HCT116 (cell line): ENCODE measurements at regions not wholly inside any gene's neighbourhood (a gene's known extent, or its start where the extent isn't known, plus 50 kb on each side); places are given as distances from the start of the nearest gene placed in this dataset.
"Not testable (repeated sequence)": the region's sequence is repeated elsewhere in the genome, so short reads cannot be mapped to it uniquely, and the experiment has no call there.

Experiments
- ATAC-seq: fragments of 200-7000 bp; cut with Tn5 transposase; 2 replicates; pipeline ENCODE4 v1.9.1; 2020; ENCODE audit warnings: mild to moderate bottlenecking, moderate library complexity
- BruUV-seq: library from RNA; stranded (reverse); fragments of 400-500 nt; replicated peaks from 2 replicates; lab custom pipeline; 2021; lab: Mats Ljungman, UMichigan
- CTCF ChIA-PET: fragments of 300-600 bp; sonication (Branson Sonifier 250); formaldehyde crosslinking; loops from one replicate; lab custom pipeline; 2021; ENCODE audit warnings: antibody characterized with exemption; lab: Charles Lee
- POLR2A ChIA-PET: fragments of 300-600, 350-600 bp; sonication (Branson Sonifier 250); formaldehyde crosslinking; loops from one replicate; lab custom pipeline; 2021; ENCODE audit warnings: antibody characterized with exemption; lab: Charles Lee
- RAD21 ChIA-PET, 2 experiments: fragments of 300-600 bp; sonication (Branson Sonifier 250); formaldehyde crosslinking; loops; one replicate each; lab custom pipeline; 2023; ENCODE audit warnings: low total read pairs in 2 of 2; ENCODE audit not compliant: uncharacterized antibody in 2 of 2, unreplicated experiment in 2 of 2, low non-redundant PET in 1 of 2; lab: Charles Lee
- DNase-seq: peaks from one replicate; pipeline ENCODE4 v3.0.0-alpha.2; 2010; ENCODE audit warnings: low read depth, low spot score
- H2AFZ ChIP-seq: fragments of 200-600 bp; shearing (Covaris generic), sonication (generic); 2 replicates; pipeline ENCODE4 v1.6.1; 2017; ENCODE audit warnings: low read depth, mixed run types, mixed read lengths, antibody characterized with exemption, low read length; ENCODE audit not compliant: poor library complexity, severe bottlenecking
- H3K27ac ChIP-seq: 2 replicates; pipeline ENCODE4 v1.5.1; 2012; ENCODE audit warnings: low read depth, low read length
- H3K27me3 ChIP-seq: fragments of 200-600 bp; sonication (generic); 2 replicates; pipeline ENCODE4 v1.6.1; 2016; ENCODE audit warnings: mixed run types, low read length, mixed read lengths; ENCODE audit not compliant: insufficient read depth
- H3K36me3 ChIP-seq, 2 experiments: fragments of 200-500 bp in 1 of 2; fragments of 200-600 bp in 1 of 2; sonication (Bioruptor generic) in 1 of 2; sonication (generic) in 1 of 2; 2 replicates each; pipeline versions ENCODE4 v1.5.1 to v1.6.1; 2014 to 2016; ENCODE audit warnings: low read length in 2 of 2, inconsistent platforms in 1 of 2, mixed read lengths in 1 of 2, mixed run types in 1 of 2; ENCODE audit not compliant: insufficient read depth in 2 of 2, control insufficient read depth in 1 of 2
- H3K4me1 ChIP-seq, 2 experiments: fragments of 200-600 bp in 1 of 2; sonication (generic) in 1 of 2; 2 replicates each; pipeline versions ENCODE4 v1.5.1 to v1.6.1; 2012 to 2017; ENCODE audit warnings: low read length in 2 of 2, inconsistent platforms in 1 of 2, mild to moderate bottlenecking in 1 of 2, mixed read lengths in 1 of 2, mixed run types in 1 of 2, moderate library complexity in 1 of 2; ENCODE audit not compliant: insufficient read depth in 2 of 2, control insufficient read depth in 1 of 2
- H3K4me2 ChIP-seq: fragments of 200-600 bp; sonication (generic); 2 replicates; pipeline ENCODE4 v1.6.1; 2017; ENCODE audit warnings: mixed run types, low read length, mixed read lengths
- H3K4me3 ChIP-seq, 2 experiments: fragments of 200-600 bp in 1 of 2; sonication (generic) in 1 of 2; replicated peaks in 1 of 2; 2 replicates each; pipeline ENCODE4 v1.5.1; 2011 to 2016; ENCODE audit warnings: low read length in 2 of 2, control low read depth in 1 of 2, low read depth in 1 of 2, mild to moderate bottlenecking in 1 of 2, mixed read lengths in 1 of 2, mixed run types in 1 of 2
- H3K79me2 ChIP-seq: fragments of 200-600 bp; sonication (generic); 2 replicates; pipeline ENCODE4 v1.6.1; 2017; ENCODE audit warnings: mild to moderate bottlenecking, mixed run types, low read length, moderate library complexity, mixed read lengths; ENCODE audit not compliant: insufficient read depth
- H3K9ac ChIP-seq: fragments of 200-600 bp; sonication (generic); 2 replicates; pipeline ENCODE4 v1.6.1; 2016; ENCODE audit warnings: low read length, mixed read lengths
- H3K9me2 ChIP-seq: fragments of 200-600 bp; sonication (generic), shearing (Covaris generic); 2 replicates; pipeline ENCODE4 v1.6.1; 2017; ENCODE audit warnings: mixed run types, mild to moderate bottlenecking, moderate library complexity; ENCODE audit not compliant: insufficient read depth
- H3K9me3 ChIP-seq, 2 experiments: fragments of 200-500 bp in 1 of 2; fragments of 200-600 bp in 1 of 2; sonication (Bioruptor generic) in 1 of 2; sonication (generic) in 1 of 2; 2 replicates each; pipeline ENCODE4 v1.6.1; 2014 to 2017; ENCODE audit warnings: low read length in 2 of 2, mixed read lengths in 2 of 2, inconsistent platforms in 1 of 2, low read depth in 1 of 2, mild to moderate bottlenecking in 1 of 2, mixed run types in 1 of 2, moderate library complexity in 1 of 2; ENCODE audit not compliant: control insufficient read depth in 1 of 2, insufficient read depth in 1 of 2
- H4K20me1 ChIP-seq: fragments of 200-600 bp; sonication (generic), shearing (Covaris generic); 2 replicates; pipeline ENCODE4 v1.6.1; 2017; ENCODE audit warnings: mixed run types, mild to moderate bottlenecking, moderate library complexity; ENCODE audit not compliant: insufficient read depth
- CTCF ChIP-seq, 3 experiments: fragments of 200-600 bp in 1 of 3; sonication (generic) in 1 of 3; IDR thresholded peaks in 2 of 3; conservative IDR thresholded peaks in 1 of 3; 2 replicates each; pipeline ENCODE4 v1.5.1; 2012 to 2017; ENCODE audit warnings: low read depth in 2 of 3, low read length in 2 of 3, antibody characterized with exemption in 1 of 3, borderline replicate concordance in 1 of 3, control low read depth in 1 of 3, mild to moderate bottlenecking in 1 of 3, mixed read lengths in 1 of 3, mixed run types in 1 of 3, moderate library complexity in 1 of 3; ENCODE audit not compliant: insufficient read depth in 1 of 3
- EGR1 ChIP-seq: IDR thresholded peaks from 2 replicates; pipeline ENCODE4 v1.6.1; 2012; ENCODE audit warnings: low read depth
- ELF1 ChIP-seq: IDR thresholded peaks from 2 replicates; pipeline ENCODE4 v1.6.1; 2012; ENCODE audit warnings: low read depth, borderline replicate concordance
- EZH2 ChIP-seq: fragments of 200-600 bp; sonication (generic); IDR thresholded peaks from 2 replicates; pipeline ENCODE4 v1.6.1; 2017; ENCODE audit warnings: antibody characterized with exemption, mixed run types
- EZH2phosphoT487 ChIP-seq: fragments of 200-600 bp; IDR thresholded peaks from 2 replicates; pipeline ENCODE4 v1.6.1; 2018; ENCODE audit warnings: antibody characterized with exemption, borderline replicate concordance
- FOSL1 ChIP-seq: IDR thresholded peaks from 2 replicates; pipeline ENCODE4 v1.6.1; 2012; ENCODE audit warnings: low read depth
- MAX ChIP-seq: IDR thresholded peaks from 2 replicates; pipeline ENCODE4 v1.6.1; 2012
- POLR2AphosphoS5 ChIP-seq: IDR thresholded peaks from 2 replicates; pipeline ENCODE4 v1.6.1; 2011; ENCODE audit warnings: mild to moderate bottlenecking, low read depth, low read length, moderate library complexity
- SP1 ChIP-seq: IDR thresholded peaks from 2 replicates; pipeline ENCODE4 v1.6.1; 2012; ENCODE audit warnings: low read depth
- SRF ChIP-seq: IDR thresholded peaks from 2 replicates; pipeline ENCODE4 v1.6.1; 2012; ENCODE audit warnings: low read depth
- YY1 ChIP-seq: IDR thresholded peaks from 2 replicates; pipeline ENCODE4 v1.6.1; 2011; ENCODE audit warnings: low read length, low read depth, moderate library complexity, mild to moderate bottlenecking; ENCODE audit not compliant: insufficient replicate concordance; ENCODE audit errors: extremely low read depth
- ZNF274 ChIP-seq: fragments of 200-500 bp; sonication (Bioruptor generic); IDR thresholded peaks from 2 replicates; pipeline ENCODE4 v1.6.1; 2014; ENCODE audit warnings: mild to moderate bottlenecking, low read depth, low read length, inconsistent platforms
- intact Hi-C: fragments of 100-400 bp; cut with micrococcal nuclease; formaldehyde crosslinking; loops from 2 replicates; pipeline ENCODE4 v1.10.0; 2022

- TF ChIP-seq YY1 (no peak), EGR1 (no peak), SRF (no peak), CTCF (IDR thresholded peaks at IDR 0.05 in 2 of 3, conservative IDR thresholded peaks at IDR 0.05 in 1 of 3; ENCODE audit: borderline replicate concordance in 1 of 3, insufficient read depth in 1 of 3, low read depth in 2 of 3, low read length in 2 of 3) (no peak), FOSL1 (no peak), MAX (no peak), EZH2 (no peak), ZNF274 (no peak), ELF1 (no peak), SP1 (no peak), EZH2phosphoT487 (no peak), POLR2AphosphoS5 (no peak)
- no TSS peak for BruUV-seq
- no peak for ATAC-seq
- no peaks in the 10 kb centered on the region for H3K4me1 ChIP-seq
- H3K9ac ChIP-seq, result no peak overlapping the region
- H3K4me2 ChIP-seq, result no peak overlapping the region
- no peaks in the 10 kb centered on the region for H3K79me2 ChIP-seq
- H3K27me3 ChIP-seq, result no peaks in the 10 kb centered on the region
- H3K9me2 ChIP-seq, result no peaks in the 10 kb centered on the region
- POLR2A ChIA-PET, result no interaction called here
- H4K20me1 ChIP-seq, result no peaks in the 10 kb centered on the region
- no peak for DNase-seq
- no peaks in the 10 kb centered on the region for H3K9me3 ChIP-seq
- no peaks in the 10 kb centered on the region for H3K36me3 ChIP-seq
- RAD21 ChIA-PET, result no interaction called here
- H2AFZ ChIP-seq, result no peak overlapping the region
- H3K4me3 ChIP-seq, result no peak overlapping the region
- no peak overlapping the region for H3K27ac ChIP-seq
- intact Hi-C loops, result no loop called here
- CTCF ChIA-PET, result no interaction called here
These were observed 365.8 kb upstream of the DPYD start for GRCh38 chr1:98286656-98287055.

GRCh38 chr1:98285286-98285685 lies 364.5 kb upstream of the DPYD start:
- H3K4me2 ChIP-seq, H3K4me3 ChIP-seq, H3K4me1 ChIP-seq, POLR2A ChIA-PET, H3K36me3 ChIP-seq, intact Hi-C loops, H3K9me2 ChIP-seq, H3K27me3 ChIP-seq, H3K9ac ChIP-seq, H3K9me3 ChIP-seq, RAD21 ChIA-PET, H2AFZ ChIP-seq, H3K79me2 ChIP-seq, H3K27ac ChIP-seq, CTCF ChIA-PET, DNase-seq, BruUV-seq, H4K20me1 ChIP-seq, ATAC-seq: not testable (repeated sequence)
